Endothelial cell of umbilical vein (primary cell): ENCODE measurements at regions not wholly inside any gene's neighbourhood (a gene's known extent, or its start where the extent isn't known, plus 50 kb on each side); places are given as distances from the start of the nearest gene placed in this dataset.

Experiments used
- BruUV-seq: library from RNA; stranded (reverse); fragments of 400-500 nt; replicated peaks from 2 replicates; lab custom pipeline; 2021; lab: Mats Ljungman, UMichigan
- CTCF ChIA-PET: fragments of 300-600, 350-600 bp; sonication (Branson Sonifier 250); formaldehyde crosslinking; loops from one replicate; lab custom pipeline; 2021; ENCODE audit warnings: antibody characterized with exemption, inconsistent platforms; lab: Charles Lee
- POLR2A ChIA-PET: fragments of 300-600, 350-600 bp; sonication (Branson Sonifier 250); formaldehyde crosslinking; loops from one replicate; lab custom pipeline; 2021; ENCODE audit warnings: antibody characterized with exemption, inconsistent platforms; lab: Charles Lee
- DNase-seq: peaks from one replicate; pipeline ENCODE4 v3.0.0-alpha.2; 2011; ENCODE audit warnings: low read depth, low spot score
- FAIRE-seq: peaks from 2 replicates; lab custom pipeline; 2011; peaks lifted over from hg19 to GRCh38; lab: Jason Lieb, UNC
- H2AFZ ChIP-seq: 2 replicates; pipeline ENCODE4 v1.6.0; 2012; ENCODE audit warnings: low read depth, low read length, control low read depth, inconsistent platforms
- H3K27ac ChIP-seq: 2 replicates; pipeline ENCODE4 v1.5.1; 2011; ENCODE audit warnings: low read depth, mild to moderate bottlenecking, control low read depth, low read length, moderate library complexity; ENCODE audit not compliant: insufficient read depth
- H3K27me3 ChIP-seq, 2 experiments: 2 replicates each; pipeline versions ENCODE4 v1.6.0 to v1.6.1; 2011; ENCODE audit warnings: low read length in 2 of 2, mixed read lengths in 1 of 2; ENCODE audit not compliant: control insufficient read depth in 2 of 2, insufficient read depth in 2 of 2
- H3K36me3 ChIP-seq, 2 experiments: 2 replicates in 1 of 2; 3 replicates in 1 of 2; pipeline ENCODE4 v1.5.1; 2011; ENCODE audit warnings: low read length in 2 of 2, mild to moderate bottlenecking in 1 of 2, moderate library complexity in 1 of 2; ENCODE audit not compliant: control insufficient read depth in 2 of 2, insufficient read depth in 2 of 2; ENCODE audit errors: extremely low read depth in 1 of 2
- H3K4me1 ChIP-seq: 3 replicates; pipeline ENCODE4 v1.5.1; 2011; ENCODE audit warnings: mild to moderate bottlenecking, low read length; ENCODE audit not compliant: control insufficient read depth, insufficient read depth; ENCODE audit errors: extremely low read depth
- H3K4me2 ChIP-seq: 2 replicates; pipeline ENCODE4 v1.6.1; 2011; ENCODE audit warnings: low read length, control low read depth, mixed read lengths; ENCODE audit not compliant: insufficient read depth
- H3K4me3 ChIP-seq, 3 experiments: fragments of 200-600 bp in 1 of 3; sonication (generic), shearing (Covaris generic) in 1 of 3; replicated peaks in 1 of 3; 2 replicates each; pipeline ENCODE4 v1.5.1; 2011 to 2016; ENCODE audit warnings: control low read depth in 3 of 3, low read length in 3 of 3, mild to moderate bottlenecking in 2 of 3, inconsistent platforms in 1 of 3, low read depth in 1 of 3, moderate library complexity in 1 of 3; ENCODE audit not compliant: insufficient read depth in 1 of 3
- H3K79me2 ChIP-seq: 2 replicates; pipeline ENCODE4 v1.6.0; 2012; ENCODE audit warnings: low read length, inconsistent platforms; ENCODE audit not compliant: control insufficient read depth, insufficient read depth
- H3K9ac ChIP-seq: replicated peaks from 2 replicates; pipeline ENCODE3; 2011; ENCODE audit warnings: low read length, control low read depth; ENCODE audit not compliant: insufficient read depth; ENCODE audit errors: extremely low read depth
- H3K9me1 ChIP-seq: replicated peaks from 3 replicates; pipeline ENCODE4 v1.6.0; 2011; ENCODE audit warnings: mild to moderate bottlenecking, low read length; ENCODE audit not compliant: control insufficient read depth, insufficient read depth; ENCODE audit errors: extremely low read depth
- H3K9me3 ChIP-seq: replicated peaks from 2 replicates; pipeline ENCODE4 v1.5.1; 2012; ENCODE audit warnings: low read length, inconsistent platforms; ENCODE audit not compliant: control insufficient read depth, insufficient read depth
- H4K20me1 ChIP-seq: replicated peaks from 2 replicates; pipeline ENCODE3; 2011; ENCODE audit warnings: mild to moderate bottlenecking, low read length; ENCODE audit not compliant: control insufficient read depth, insufficient read depth; ENCODE audit errors: extremely low read depth
- CTCF ChIP-seq, 2 donors: IDR thresholded peaks; 1 replicate in 1 of 2; 2 replicates in 1 of 2; pipeline ENCODE4 v1.5.1; 2011; ENCODE audit warnings: low read length in 2 of 2, mild to moderate bottlenecking in 2 of 2, moderate library complexity in 2 of 2, control low read depth in 1 of 2, inconsistent platforms in 1 of 2, low read depth in 1 of 2; ENCODE audit not compliant: insufficient read depth in 1 of 2; ENCODE audit errors: extremely low read depth in 1 of 2
- EZH2 ChIP-seq: IDR thresholded peaks from 2 replicates; pipeline ENCODE4 v1.6.1; 2012; ENCODE audit warnings: borderline replicate concordance, low read depth, mild to moderate bottlenecking, moderate library complexity, low read length, inconsistent platforms; ENCODE audit not compliant: severe bottlenecking
- FOS ChIP-seq: IDR thresholded peaks from 2 replicates; pipeline ENCODE4 v1.6.1; 2011; ENCODE audit warnings: mild to moderate bottlenecking, low read length, moderate library complexity, borderline replicate concordance; ENCODE audit not compliant: insufficient read depth
- GATA2 ChIP-seq: IDR thresholded peaks from 2 replicates; pipeline ENCODE4 v1.7.0; 2011; ENCODE audit warnings: low read depth, mild to moderate bottlenecking, moderate library complexity, mixed read lengths, low read length; ENCODE audit not compliant: insufficient read length, insufficient read depth
- JUN ChIP-seq: IDR thresholded peaks from 2 replicates; pipeline ENCODE4 v1.6.1; 2011; ENCODE audit warnings: borderline replicate concordance, low read depth; ENCODE audit not compliant: insufficient read length, insufficient read depth
- MYC ChIP-seq: IDR thresholded peaks from one replicate; pipeline ENCODE4 v1.6.1; 2011; ENCODE audit warnings: mild to moderate bottlenecking, low read depth, low read length
- POLR2A ChIP-seq: IDR thresholded peaks from 2 replicates; pipeline ENCODE4 v1.6.1; 2012; ENCODE audit warnings: low read depth, mild to moderate bottlenecking, control low read depth, low read length
- POLR2AphosphoS5 ChIP-seq: IDR thresholded peaks from 2 replicates; pipeline ENCODE4 v1.6.1; 2012; ENCODE audit warnings: low read depth, mild to moderate bottlenecking, control low read depth, low read length, moderate library complexity; ENCODE audit not compliant: insufficient read depth
- dilution Hi-C: fragments of 300-500 bp; cut with MboI; formaldehyde crosslinking; loops from one replicate; pipeline ENCODE4 v1.15.0; 2019; ENCODE audit warnings: low sequenced_read_pairs; ENCODE audit not compliant: extremely low pct_ligation_motif_present
- intact Hi-C: fragments of 100-400 bp; cut with micrococcal nuclease; formaldehyde crosslinking; loops from one replicate; pipeline ENCODE4 v1.10.0; 2022
- TF ChIP-seq, protein P1 (sequence below): IDR thresholded peaks from 2 replicates; pipeline ENCODE4 v1.6.1; 2011; ENCODE audit not compliant: insufficient read depth, insufficient read length

- ChIA-PET CTCF (no interaction called here), POLR2A (no interaction called here)
- H3K79me2 ChIP-seq: no peaks in the 10 kb centered on the region
- no peak overlapping the region for H3K4me2 ChIP-seq
- no peaks in the 10 kb centered on the region for H3K27me3 ChIP-seq
- no TSS peak for BruUV-seq
- intact Hi-C loops (no loop called here), dilution Hi-C loops (no loop called here)
- no peaks in the 10 kb centered on the region for H3K4me1 ChIP-seq
- TF ChIP-seq POLR2AphosphoS5 (no peak), GATA2 (no peak), CTCF (IDR thresholded peaks at IDR 0.05; ENCODE audit: extremely low read depth in 1 of 2, insufficient read depth in 1 of 2, low read depth in 1 of 2, low read length in 2 of 2) (no peak), MYC (no peak), FOS (no peak), EZH2 (no peak), POLR2A (no peak), JUN (no peak)
- TF ChIP-seq, protein P1, sequence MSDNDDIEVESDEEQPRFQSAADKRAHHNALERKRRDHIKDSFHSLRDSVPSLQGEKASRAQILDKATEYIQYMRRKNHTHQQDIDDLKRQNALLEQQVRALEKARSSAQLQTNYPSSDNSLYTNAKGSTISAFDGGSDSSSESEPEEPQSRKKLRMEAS: no peak
- FAIRE-seq (no peak), DNase-seq (no peak)
- H4K20me1 ChIP-seq: no peaks in the 10 kb centered on the region
- H3K9me3 ChIP-seq: no peaks in the 10 kb centered on the region
- H3K9me1 ChIP-seq: no peaks in the 10 kb centered on the region
- no peak overlapping the region for H3K4me3 ChIP-seq
- H2AFZ ChIP-seq: no peak overlapping the region
- H3K27ac ChIP-seq: no peak overlapping the region
- H3K9ac ChIP-seq: no peak overlapping the region
- H3K36me3 ChIP-seq: no peaks in the 10 kb centered on the region
Observed at GRCh38 chr16:86966777-86967176, 350.4 kb downstream of the C16orf95 start.
